ENCODE measurements at regions not wholly inside any gene's neighbourhood (a gene's known extent, or its start where the extent isn't known, plus 50 kb on each side); places are given as distances from the start of the nearest gene placed in this dataset.

DNA sequence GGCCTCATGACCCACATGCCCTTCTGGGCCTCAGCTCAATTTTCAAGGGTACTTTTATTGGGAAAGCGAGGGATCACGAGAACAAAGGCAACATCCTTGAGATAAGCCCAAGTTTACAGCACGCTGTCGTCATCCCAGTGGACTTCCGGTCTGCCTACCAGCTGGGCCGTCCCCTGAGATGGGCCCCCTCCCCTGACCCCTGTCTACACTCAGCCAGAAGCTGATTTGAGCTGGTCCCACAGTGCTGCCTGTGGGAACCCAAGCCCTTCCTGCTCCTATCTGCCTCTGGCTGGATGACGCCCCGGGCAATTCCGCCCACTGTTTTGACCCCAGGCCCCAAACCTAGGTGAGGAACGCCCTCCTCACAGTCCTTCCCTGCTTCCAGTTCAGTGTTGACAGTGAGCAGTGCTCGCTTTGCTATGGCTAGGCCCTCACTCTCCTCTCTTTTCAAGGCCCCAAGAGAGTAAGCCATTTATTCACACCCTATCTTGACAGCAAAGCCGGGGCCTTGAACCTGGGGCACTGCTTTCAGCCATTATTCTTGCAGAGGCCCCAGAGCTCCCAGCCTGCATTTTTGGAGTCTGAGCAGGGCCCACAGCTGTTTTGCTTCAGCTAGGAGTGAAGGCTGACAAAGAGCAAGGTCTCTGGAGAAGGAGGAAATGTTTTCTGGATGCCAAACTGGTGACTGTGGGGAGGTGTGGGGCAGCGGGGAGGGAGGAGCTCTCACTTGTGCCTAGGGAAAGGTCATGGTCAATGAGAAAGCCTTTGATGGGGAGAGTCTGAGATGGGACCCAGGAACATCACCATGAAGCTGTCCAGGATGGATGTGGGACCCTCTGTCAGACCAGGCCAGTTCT, 164.6 kb upstream of the BCOR start:
- DNase-seq, result peak; percentile 20
- H3K4me3 ChIP-seq (ENCODE audit: low read depth, low read length), result no peak overlapping the region
- in situ Hi-C loops (cut with HindIII; ENCODE audit: low pct_ligation_motif_present, low sequenced_read_pairs), result no loop called here
- H3K27me3 ChIP-seq (replicated peaks), result no peaks in the 10 kb centered on the region
- no peaks in the 10 kb centered on the region for H3K36me3 ChIP-seq (replicated peaks)
- TF ChIP-seq, protein P1, sequence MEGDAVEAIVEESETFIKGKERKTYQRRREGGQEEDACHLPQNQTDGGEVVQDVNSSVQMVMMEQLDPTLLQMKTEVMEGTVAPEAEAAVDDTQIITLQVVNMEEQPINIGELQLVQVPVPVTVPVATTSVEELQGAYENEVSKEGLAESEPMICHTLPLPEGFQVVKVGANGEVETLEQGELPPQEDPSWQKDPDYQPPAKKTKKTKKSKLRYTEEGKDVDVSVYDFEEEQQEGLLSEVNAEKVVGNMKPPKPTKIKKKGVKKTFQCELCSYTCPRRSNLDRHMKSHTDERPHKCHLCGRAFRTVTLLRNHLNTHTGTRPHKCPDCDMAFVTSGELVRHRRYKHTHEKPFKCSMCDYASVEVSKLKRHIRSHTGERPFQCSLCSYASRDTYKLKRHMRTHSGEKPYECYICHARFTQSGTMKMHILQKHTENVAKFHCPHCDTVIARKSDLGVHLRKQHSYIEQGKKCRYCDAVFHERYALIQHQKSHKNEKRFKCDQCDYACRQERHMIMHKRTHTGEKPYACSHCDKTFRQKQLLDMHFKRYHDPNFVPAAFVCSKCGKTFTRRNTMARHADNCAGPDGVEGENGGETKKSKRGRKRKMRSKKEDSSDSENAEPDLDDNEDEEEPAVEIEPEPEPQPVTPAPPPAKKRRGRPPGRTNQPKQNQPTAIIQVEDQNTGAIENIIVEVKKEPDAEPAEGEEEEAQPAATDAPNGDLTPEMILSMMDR (IDR thresholded peaks at IDR 0.05; ENCODE audit: low read depth, low read length, missing control alignments), result no peak
- peak overlapping the region; percentile 59 for H3K27ac ChIP-seq

DNA sequence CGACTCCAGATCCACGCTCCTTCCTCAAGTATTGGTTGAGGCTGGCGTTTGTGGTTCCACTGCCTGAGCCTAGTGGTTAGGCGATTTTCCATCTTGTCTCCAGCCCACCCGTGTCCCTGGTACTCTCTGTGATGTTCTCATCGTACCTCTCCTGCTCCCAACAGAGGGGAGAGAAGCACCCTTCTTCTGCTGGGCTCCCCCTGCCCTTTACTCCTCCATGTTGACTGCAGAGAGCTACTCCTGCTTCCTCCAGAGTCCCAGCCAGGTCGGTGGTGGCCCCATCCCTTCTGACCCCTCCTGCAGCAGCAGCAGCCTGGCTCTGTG, 164.0 kb upstream of the BCOR start:
- no peak for DNase-seq
- Histone ChIP-seq H3K27me3 (replicated peaks) (no peaks in the 10 kb centered on the region), H3K4me3 (ENCODE audit: low read depth, low read length) (no peak overlapping the region), H3K27ac (no peak overlapping the region), H3K36me3 (replicated peaks) (no peaks in the 10 kb centered on the region)
- TF ChIP-seq, protein P1 (IDR thresholded peaks at IDR 0.05; ENCODE audit: low read depth, low read length, missing control alignments), result no peak
- in situ Hi-C loops (cut with HindIII; ENCODE audit: low pct_ligation_motif_present, low sequenced_read_pairs), result no loop called here

DNA sequence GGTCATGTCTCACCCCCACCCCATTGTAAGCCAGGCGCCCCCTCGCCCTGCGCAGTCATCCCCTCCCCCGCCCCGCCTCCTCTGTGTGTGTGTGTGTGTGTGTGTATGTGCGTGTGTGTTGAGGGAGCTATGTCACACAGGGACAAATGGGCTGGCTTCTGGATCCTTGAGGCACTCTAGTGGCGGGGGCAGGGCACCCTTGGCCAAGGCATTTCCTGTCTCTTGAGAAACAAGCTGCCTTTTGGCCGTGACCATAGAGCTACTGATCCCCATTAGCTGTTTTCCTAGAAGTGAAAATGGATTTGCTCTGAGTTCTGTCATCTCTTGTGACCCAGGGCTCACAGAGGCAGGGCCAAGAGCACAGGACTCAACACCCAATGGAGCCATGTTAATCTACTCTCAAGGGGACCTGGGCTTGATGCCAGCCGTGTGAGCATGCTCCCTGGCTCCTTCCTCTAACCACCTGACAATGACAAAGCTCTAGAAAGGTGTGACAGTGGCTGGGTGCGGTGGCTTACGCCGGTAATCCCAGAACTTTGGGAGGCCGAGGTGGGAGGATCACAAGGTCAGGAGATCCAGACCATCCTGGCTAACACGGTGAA, 162.5 kb upstream of the BCOR start:
- Histone ChIP-seq H3K4me3 (ENCODE audit: low read depth, low read length) (no peak overlapping the region), H3K36me3 (replicated peaks) (no peaks in the 10 kb centered on the region), H3K27me3 (replicated peaks) (no peaks in the 10 kb centered on the region), H3K27ac (no peak overlapping the region)
- TF ChIP-seq, protein P1 (IDR thresholded peaks at IDR 0.05; ENCODE audit: low read depth, low read length, missing control alignments), result no peak
- DNase-seq, result no peak
- in situ Hi-C loops (cut with HindIII; ENCODE audit: low pct_ligation_motif_present, low sequenced_read_pairs), result no loop called here

DNA sequence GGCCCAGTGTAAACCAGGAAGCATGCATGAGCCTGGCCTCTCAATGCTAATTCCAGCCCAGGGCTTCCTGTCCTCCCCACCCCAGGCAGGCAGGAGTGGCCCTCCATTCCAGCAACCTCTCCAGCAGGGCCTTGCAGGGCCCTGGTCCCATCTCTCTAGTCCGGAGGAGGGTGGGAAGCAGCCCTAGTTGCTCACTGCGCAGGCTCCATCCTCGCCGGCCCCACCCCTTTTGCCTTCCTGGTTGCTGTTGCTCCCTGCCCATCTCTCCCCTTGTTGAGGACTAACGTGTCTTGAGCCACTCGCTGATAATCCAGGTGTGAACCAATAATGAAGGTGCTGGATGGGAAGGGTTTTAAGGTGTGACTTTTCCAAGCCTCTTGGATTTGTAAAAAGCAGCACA, 161.2 kb upstream of the BCOR start:
- H3K36me3 ChIP-seq (replicated peaks), result no peaks in the 10 kb centered on the region
- H3K4me3 ChIP-seq (ENCODE audit: low read depth, low read length), result no peak overlapping the region
- H3K27me3 ChIP-seq (replicated peaks), result no peaks in the 10 kb centered on the region
- no peak overlapping the region for H3K27ac ChIP-seq
- DNase-seq, result no peak
- TF ChIP-seq, protein P1 (IDR thresholded peaks at IDR 0.05; ENCODE audit: low read depth, low read length, missing control alignments), result no peak
- in situ Hi-C loops (cut with HindIII; ENCODE audit: low pct_ligation_motif_present, low sequenced_read_pairs), result no loop called here

DNA sequence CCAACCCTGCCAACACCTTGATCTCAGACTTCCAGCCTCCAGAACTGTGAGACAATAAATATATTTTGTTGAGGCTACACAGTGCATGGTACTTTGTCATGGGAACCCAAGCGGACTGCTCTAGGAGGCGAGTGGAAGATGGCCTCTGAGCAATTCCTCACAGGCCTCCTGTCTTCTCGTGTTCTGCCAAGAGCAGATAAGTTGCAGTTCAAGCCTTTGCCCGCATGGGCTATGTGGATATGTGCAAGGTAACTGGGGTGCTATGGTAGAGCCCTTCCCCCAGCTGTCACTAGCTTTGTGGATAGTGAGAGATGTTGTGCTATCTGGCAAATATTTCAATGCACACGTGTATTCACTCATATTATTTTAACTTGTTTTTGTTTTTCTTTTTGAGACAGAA, 156.0 kb upstream of the BCOR start:
- H3K27me3 ChIP-seq (replicated peaks), result no peaks in the 10 kb centered on the region
- DNase-seq, result no peak
- H3K27ac ChIP-seq, result no peak overlapping the region
- TF ChIP-seq, protein P1 (IDR thresholded peaks at IDR 0.05; ENCODE audit: low read depth, low read length, missing control alignments), result no peak
- no peak overlapping the region for H3K4me3 ChIP-seq (ENCODE audit: low read depth, low read length)
- H3K36me3 ChIP-seq (replicated peaks), result no peaks in the 10 kb centered on the region
- in situ Hi-C loops (cut with HindIII; ENCODE audit: low pct_ligation_motif_present, low sequenced_read_pairs), result no loop called here

All from brain microvascular endothelial cell (primary cell).